ENCODE measurements at regions not wholly inside any gene's neighbourhood (a gene's known extent, or its start where the extent isn't known, plus 50 kb on each side); places are given as distances from the start of the nearest gene placed in this dataset.

DNA sequence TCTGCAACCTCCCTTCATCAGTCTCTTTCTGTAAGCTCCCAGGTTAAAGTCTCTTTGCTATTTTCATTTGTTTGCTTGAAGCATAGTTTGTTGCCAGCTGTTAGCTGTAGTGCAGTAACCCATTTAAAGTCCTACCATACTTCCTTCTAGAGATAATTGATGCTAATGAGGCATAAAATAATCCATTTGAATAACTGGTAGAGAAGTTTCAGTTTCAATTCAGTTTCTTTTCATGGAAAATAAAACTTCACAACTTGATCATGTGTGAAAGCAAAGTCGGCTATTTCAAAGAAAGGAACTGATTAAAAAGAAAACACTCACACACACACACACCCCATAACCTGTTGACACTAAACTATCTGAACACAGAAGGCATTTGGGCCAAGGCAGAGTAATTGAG lies 68.5 kb upstream of the TENT5A start:
- DNase-seq (ENCODE audit: low read depth), result no peak
- H3K4me3 ChIP-seq (replicated peaks; ENCODE audit: low read depth, low read length), result no peak overlapping the region
- TF ChIP-seq, protein P1, sequence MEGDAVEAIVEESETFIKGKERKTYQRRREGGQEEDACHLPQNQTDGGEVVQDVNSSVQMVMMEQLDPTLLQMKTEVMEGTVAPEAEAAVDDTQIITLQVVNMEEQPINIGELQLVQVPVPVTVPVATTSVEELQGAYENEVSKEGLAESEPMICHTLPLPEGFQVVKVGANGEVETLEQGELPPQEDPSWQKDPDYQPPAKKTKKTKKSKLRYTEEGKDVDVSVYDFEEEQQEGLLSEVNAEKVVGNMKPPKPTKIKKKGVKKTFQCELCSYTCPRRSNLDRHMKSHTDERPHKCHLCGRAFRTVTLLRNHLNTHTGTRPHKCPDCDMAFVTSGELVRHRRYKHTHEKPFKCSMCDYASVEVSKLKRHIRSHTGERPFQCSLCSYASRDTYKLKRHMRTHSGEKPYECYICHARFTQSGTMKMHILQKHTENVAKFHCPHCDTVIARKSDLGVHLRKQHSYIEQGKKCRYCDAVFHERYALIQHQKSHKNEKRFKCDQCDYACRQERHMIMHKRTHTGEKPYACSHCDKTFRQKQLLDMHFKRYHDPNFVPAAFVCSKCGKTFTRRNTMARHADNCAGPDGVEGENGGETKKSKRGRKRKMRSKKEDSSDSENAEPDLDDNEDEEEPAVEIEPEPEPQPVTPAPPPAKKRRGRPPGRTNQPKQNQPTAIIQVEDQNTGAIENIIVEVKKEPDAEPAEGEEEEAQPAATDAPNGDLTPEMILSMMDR (IDR thresholded peaks at IDR 0.05; ENCODE audit: low read length, missing control alignments), result no peak

- TF ChIP-seq, protein P1 (IDR thresholded peaks at IDR 0.05; ENCODE audit: low read length, missing control alignments), result no peak
- H3K4me3 ChIP-seq (replicated peaks; ENCODE audit: low read depth, low read length), result no peak overlapping the region
- no peak for DNase-seq (ENCODE audit: low read depth)
Measured at GRCh38 chr6:81820422-81820821, 67.9 kb upstream of the TENT5A start.

DNA sequence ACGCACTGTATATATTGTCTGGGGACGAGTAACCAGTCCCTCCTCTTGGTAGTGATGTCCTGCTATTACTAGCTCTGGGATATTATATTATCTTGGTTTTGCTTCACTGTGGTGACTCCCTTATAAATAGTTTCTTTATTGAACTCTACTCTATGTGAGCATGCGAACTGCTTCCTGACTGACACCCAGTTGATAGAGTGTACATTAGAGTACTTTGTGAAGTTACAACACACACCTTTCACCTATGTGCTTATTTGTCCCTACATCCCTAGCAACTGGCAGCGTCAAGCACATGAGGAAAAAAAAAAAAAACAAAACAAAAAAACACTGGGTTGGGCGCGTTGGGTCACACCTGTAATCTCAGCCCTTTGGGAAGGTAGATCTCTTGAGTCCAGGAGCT lies 67.3 kb upstream of the TENT5A start:
- TF ChIP-seq, protein P1 (IDR thresholded peaks at IDR 0.05; ENCODE audit: low read length, missing control alignments), result no peak
- no peak overlapping the region for H3K4me3 ChIP-seq (replicated peaks; ENCODE audit: low read depth, low read length)
- no peak for DNase-seq (ENCODE audit: low read depth)

DNA sequence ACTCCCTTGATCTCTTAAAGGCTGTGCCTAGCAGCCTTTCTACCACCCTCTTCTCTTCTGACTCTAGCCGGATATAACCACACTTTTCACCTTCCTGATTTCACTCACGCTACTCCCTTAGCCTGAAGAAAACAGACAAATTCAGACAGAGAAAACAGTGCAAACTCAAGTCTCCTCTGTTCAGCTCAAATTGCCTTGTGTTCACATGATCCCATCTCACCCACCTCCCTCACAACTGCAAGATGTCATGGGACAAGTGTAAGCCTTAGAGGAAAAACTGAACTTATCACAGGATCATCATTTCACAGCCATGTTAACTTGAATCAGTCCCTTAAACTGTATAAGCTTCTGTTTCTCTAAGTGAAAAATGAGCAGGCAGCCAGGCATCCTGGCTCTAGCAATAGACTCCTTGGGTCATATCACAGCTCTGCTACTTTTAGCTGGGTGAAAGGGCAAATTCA lies 66.5 kb upstream of the TENT5A start:
- TF ChIP-seq, protein P1 (IDR thresholded peaks at IDR 0.05; ENCODE audit: low read length, missing control alignments), result no peak
- H3K4me3 ChIP-seq (replicated peaks; ENCODE audit: low read depth, low read length), result no peak overlapping the region
- DNase-seq (ENCODE audit: low read depth), result no peak

- TF ChIP-seq, protein P1 (IDR thresholded peaks at IDR 0.05; ENCODE audit: low read length, missing control alignments), result no peak
- no peak overlapping the region for H3K4me3 ChIP-seq (replicated peaks; ENCODE audit: low read depth, low read length)
- no peak for DNase-seq (ENCODE audit: low read depth)
Measured at GRCh38 chr6:81816380-81816779, 63.9 kb upstream of the TENT5A start.

DNA sequence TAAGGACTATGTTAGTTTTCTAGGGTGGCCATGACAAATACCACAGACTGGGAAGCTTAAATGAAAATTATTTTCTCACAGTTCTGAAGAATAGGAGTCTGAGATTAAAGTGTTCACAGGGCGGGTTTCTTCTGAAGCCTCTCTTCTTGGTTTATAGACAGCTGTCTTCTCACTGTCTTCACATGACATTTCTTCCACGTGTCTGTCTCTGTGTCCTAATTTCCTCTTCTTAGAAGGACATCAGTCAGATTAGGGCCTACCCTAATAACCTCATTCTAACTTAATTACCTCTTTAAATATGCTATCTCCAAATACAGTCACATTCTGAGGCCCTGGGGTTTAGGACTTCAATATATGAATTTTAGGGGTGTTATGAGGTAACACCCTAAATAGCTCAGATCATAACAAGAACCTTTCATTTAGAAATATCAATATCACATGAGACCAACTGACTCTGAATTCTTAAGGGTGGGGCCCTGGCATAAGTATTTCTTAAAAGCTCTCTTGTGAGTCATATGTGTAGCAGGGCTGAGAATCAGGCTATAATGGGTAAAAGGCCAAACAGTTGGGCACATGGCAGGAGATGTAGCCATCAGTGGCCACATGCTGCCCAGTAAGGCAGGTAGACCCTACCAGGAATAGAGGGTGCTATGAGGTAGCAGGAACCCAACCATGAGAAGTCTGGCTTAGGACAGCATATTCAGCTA lies 62.0 kb upstream of the TENT5A start:
- DNase-seq (ENCODE audit: low read depth), result peak; percentile 26
- TF ChIP-seq, protein P1 (IDR thresholded peaks at IDR 0.05; ENCODE audit: low read length, missing control alignments), result no peak
- no peak overlapping the region for H3K4me3 ChIP-seq (replicated peaks; ENCODE audit: low read depth, low read length)

GRCh38 chr6:81813305-81813704 lies 60.8 kb upstream of the TENT5A start:
- TF ChIP-seq, protein P1 (IDR thresholded peaks at IDR 0.05; ENCODE audit: low read length, missing control alignments), result no peak
- no peak for DNase-seq (ENCODE audit: low read depth)
- no peak overlapping the region for H3K4me3 ChIP-seq (replicated peaks; ENCODE audit: low read depth, low read length)
